OCI-LY3 (cell line): ENCODE measurements at regions not wholly inside any gene's neighbourhood (a gene's known extent, or its start where the extent isn't known, plus 50 kb on each side); places are given as distances from the start of the nearest gene placed in this dataset.

ENCODE experiments used
- H2AFZ ChIP-seq: fragments of 200-600, 300-600 bp; shearing (Covaris generic); 2 replicates; pipeline ENCODE4 v1.6.0; 2014; ENCODE audit warnings: antibody characterized with exemption, low read depth, low read length
- H3K27ac ChIP-seq: fragments of 200-600, 300-600 bp; sonication (generic); 2 replicates; pipeline ENCODE4 v1.5.1; 2014; ENCODE audit warnings: mild to moderate bottlenecking, low read length, moderate library complexity, mixed read lengths
- H3K27me3 ChIP-seq: fragments of 200-600, 300-600 bp; sonication (generic); 2 replicates; pipeline ENCODE4 v1.6.1; 2014; ENCODE audit warnings: low read depth, low read length, mixed read lengths
- H3K36me3 ChIP-seq: fragments of 200-600, 300-600 bp; sonication (generic); replicated peaks from 2 replicates; pipeline ENCODE3; 2014; ENCODE audit warnings: low read depth, low read length, mixed read lengths
- H3K4me1 ChIP-seq: fragments of 300-600, 200-600 bp; sonication (generic); 2 replicates; pipeline ENCODE4 v1.6.1; 2014; ENCODE audit warnings: low read length, mixed read lengths
- H3K4me2 ChIP-seq: fragments of 200-600, 300-600 bp; sonication (generic); 2 replicates; pipeline ENCODE4 v1.6.1; 2014; ENCODE audit warnings: low read length, mixed read lengths
- H3K4me3 ChIP-seq: fragments of 300-600, 200-600 bp; sonication (generic); 2 replicates; pipeline ENCODE4 v1.5.1; 2014; ENCODE audit warnings: antibody characterized with exemption, mild to moderate bottlenecking, low read length, moderate library complexity
- H3K79me2 ChIP-seq: fragments of 300-600, 200-600 bp; shearing (Covaris generic); 2 replicates; pipeline ENCODE4 v1.6.1; 2014; ENCODE audit warnings: mild to moderate bottlenecking, low read length, mixed read lengths
- H3K9ac ChIP-seq: fragments of 300-600, 200-600 bp; shearing (Covaris generic); 2 replicates; pipeline ENCODE4 v1.6.0; 2014; ENCODE audit warnings: mild to moderate bottlenecking, low read length, moderate library complexity
- H3K9me3 ChIP-seq: fragments of 200-600, 300-600 bp; shearing (Covaris generic); 2 replicates; pipeline ENCODE4 v1.6.1; 2014; ENCODE audit warnings: low read length, mixed read lengths; ENCODE audit not compliant: insufficient read depth
- H4K20me1 ChIP-seq: fragments of 200-600, 300-600 bp; sonication (generic); 2 replicates; pipeline ENCODE4 v1.6.1; 2016; ENCODE audit warnings: low read length, mixed read lengths; ENCODE audit not compliant: insufficient read depth
- CTCF ChIP-seq: fragments of 200-600, 300-600 bp; sonication (generic); IDR thresholded peaks from 2 replicates; pipeline ENCODE4 v1.5.1; 2014; ENCODE audit warnings: antibody characterized with exemption, low read length, low read depth
- EZH2phosphoT487 ChIP-seq: fragments of 200-600 bp; shearing (Covaris generic); IDR thresholded peaks from 2 replicates; pipeline ENCODE4 v1.6.1; 2018; ENCODE audit warnings: antibody characterized with exemption, mixed run types, low read depth

GRCh38 chr3:189464799-189465198, 166.4 kb upstream of the TP63 start:
- H3K27ac ChIP-seq: no peak overlapping the region
- H3K4me2 ChIP-seq: no peak overlapping the region
- no peak overlapping the region for H3K4me3 ChIP-seq
- TF ChIP-seq CTCF (no peak), EZH2phosphoT487 (no peak)
- H3K9ac ChIP-seq: no peak overlapping the region
- no peaks in the 10 kb centered on the region for H3K27me3 ChIP-seq
- H3K4me1 ChIP-seq: peaks cover 29% of the 10 kb centered on the region
- H2AFZ ChIP-seq: no peak overlapping the region
- H3K9me3 ChIP-seq: no peaks in the 10 kb centered on the region
- no peaks in the 10 kb centered on the region for H4K20me1 ChIP-seq
- H3K36me3 ChIP-seq: no peaks in the 10 kb centered on the region
- H3K79me2 ChIP-seq: no peaks in the 10 kb centered on the region

GRCh38 chr3:189466004-189466403, 165.2 kb upstream of the TP63 start:
- H3K4me2 ChIP-seq: no peak overlapping the region
- H3K4me1 ChIP-seq: peaks cover 41% of the 10 kb centered on the region
- H3K36me3 ChIP-seq: no peaks in the 10 kb centered on the region
- no peak overlapping the region for H3K4me3 ChIP-seq
- H3K9ac ChIP-seq: no peak overlapping the region
- no peak overlapping the region for H3K27ac ChIP-seq
- 0 out of 2 replicates have a peak overlapping the region, but pooled peaks have one; percentile 25 for H2AFZ ChIP-seq
- H3K27me3 ChIP-seq: no peaks in the 10 kb centered on the region
- H4K20me1 ChIP-seq: no peaks in the 10 kb centered on the region
- no peaks in the 10 kb centered on the region for H3K9me3 ChIP-seq
- no peak for TF ChIP-seq CTCF
- TF ChIP-seq EZH2phosphoT487: no peak
- H3K79me2 ChIP-seq: no peaks in the 10 kb centered on the region

- Histone ChIP-seq H3K9me3 (no peaks in the 10 kb centered on the region), H3K27ac (no peak overlapping the region), H3K4me1 (peaks cover 45% of the 10 kb centered on the region), H2AFZ (peak overlapping the region; percentile 83; the same call in 1 of the 2 replicates), H3K4me2 (no peak overlapping the region), H3K9ac (no peak overlapping the region), H4K20me1 (no peaks in the 10 kb centered on the region), H3K36me3 (no peaks in the 10 kb centered on the region), H3K79me2 (no peaks in the 10 kb centered on the region), H3K27me3 (no peaks in the 10 kb centered on the region), H3K4me3 (no peak overlapping the region)
- TF ChIP-seq EZH2phosphoT487 (no peak), CTCF (no peak)
Observed at GRCh38 chr3:189467451-189467850, 163.7 kb upstream of the TP63 start.

GRCh38 chr3:189474944-189475343, 156.2 kb upstream of the TP63 start:
- Histone ChIP-seq H3K27me3 (no peaks in the 10 kb centered on the region), H3K79me2 (no peaks in the 10 kb centered on the region), H3K27ac (no peak overlapping the region), H4K20me1 (no peaks in the 10 kb centered on the region), H3K4me3 (no peak overlapping the region), H3K9me3 (no peaks in the 10 kb centered on the region; the same call in 1 of the 2 replicates), H3K4me1 (peaks cover 14% of the 10 kb centered on the region), H2AFZ (no peak overlapping the region), H3K36me3 (no peaks in the 10 kb centered on the region), H3K4me2 (no peak overlapping the region), H3K9ac (no peak overlapping the region)
- no peak for TF ChIP-seq EZH2phosphoT487
- no peak for TF ChIP-seq CTCF
